Kidney epithelial cell (primary cell): ENCODE measurements at regions not wholly inside any gene's neighbourhood (a gene's known extent, or its start where the extent isn't known, plus 50 kb on each side); places are given as distances from the start of the nearest gene placed in this dataset.
"Not testable (repeated sequence)": the region's sequence is repeated elsewhere in the genome, so short reads cannot be mapped to it uniquely, and the experiment has no call there.

Experiments used
- DNase-seq: peaks from one replicate; pipeline ENCODE4 v3.0.0-alpha.2; 2010; ENCODE audit warnings: low read depth
- H3K27me3 ChIP-seq: 2 replicates; pipeline ENCODE4 v1.6.0; 2011; ENCODE audit warnings: low read length; ENCODE audit not compliant: control insufficient read depth, insufficient read depth
- H3K36me3 ChIP-seq: 2 replicates; pipeline ENCODE4 v1.5.1; 2011; ENCODE audit warnings: low read length; ENCODE audit not compliant: control insufficient read depth, insufficient read depth
- H3K4me3 ChIP-seq: 2 replicates; pipeline ENCODE4 v1.5.1; 2011; ENCODE audit warnings: low read depth, mild to moderate bottlenecking, control low read depth, low read length
- TF ChIP-seq, protein P1 (sequence below): IDR thresholded peaks from 2 replicates; pipeline ENCODE4 v1.5.1; 2011; ENCODE audit warnings: mild to moderate bottlenecking, moderate library complexity, low read length, control low read depth, inconsistent platforms; ENCODE audit not compliant: insufficient read depth, poor library complexity, severe bottlenecking

DNA sequence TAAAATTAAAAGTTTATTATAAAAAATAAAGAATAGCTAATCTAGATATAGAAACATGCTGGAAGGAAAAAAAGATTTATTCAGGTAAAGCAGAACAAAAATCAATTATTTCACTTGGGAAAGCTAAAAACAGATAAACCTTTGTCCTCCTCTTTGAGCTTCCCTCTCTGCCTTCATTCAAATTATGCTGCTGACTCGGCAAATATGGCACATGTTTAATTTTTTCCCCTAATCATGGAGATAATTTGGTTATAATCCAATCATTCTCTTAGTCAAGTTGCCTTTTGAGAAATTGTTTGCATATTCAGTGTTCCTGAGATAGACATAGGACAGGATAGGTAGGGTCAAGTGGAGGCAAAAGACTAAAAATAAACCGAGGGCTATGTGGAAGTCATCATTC lies 556.8 kb upstream of the PTCHD4 start:
- Histone ChIP-seq H3K4me3 (no peak overlapping the region), H3K36me3 (no peaks in the 10 kb centered on the region), H3K27me3 (no peaks in the 10 kb centered on the region)
- TF ChIP-seq, protein P1, sequence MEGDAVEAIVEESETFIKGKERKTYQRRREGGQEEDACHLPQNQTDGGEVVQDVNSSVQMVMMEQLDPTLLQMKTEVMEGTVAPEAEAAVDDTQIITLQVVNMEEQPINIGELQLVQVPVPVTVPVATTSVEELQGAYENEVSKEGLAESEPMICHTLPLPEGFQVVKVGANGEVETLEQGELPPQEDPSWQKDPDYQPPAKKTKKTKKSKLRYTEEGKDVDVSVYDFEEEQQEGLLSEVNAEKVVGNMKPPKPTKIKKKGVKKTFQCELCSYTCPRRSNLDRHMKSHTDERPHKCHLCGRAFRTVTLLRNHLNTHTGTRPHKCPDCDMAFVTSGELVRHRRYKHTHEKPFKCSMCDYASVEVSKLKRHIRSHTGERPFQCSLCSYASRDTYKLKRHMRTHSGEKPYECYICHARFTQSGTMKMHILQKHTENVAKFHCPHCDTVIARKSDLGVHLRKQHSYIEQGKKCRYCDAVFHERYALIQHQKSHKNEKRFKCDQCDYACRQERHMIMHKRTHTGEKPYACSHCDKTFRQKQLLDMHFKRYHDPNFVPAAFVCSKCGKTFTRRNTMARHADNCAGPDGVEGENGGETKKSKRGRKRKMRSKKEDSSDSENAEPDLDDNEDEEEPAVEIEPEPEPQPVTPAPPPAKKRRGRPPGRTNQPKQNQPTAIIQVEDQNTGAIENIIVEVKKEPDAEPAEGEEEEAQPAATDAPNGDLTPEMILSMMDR = no peak
- DNase-seq = no peak

DNA sequence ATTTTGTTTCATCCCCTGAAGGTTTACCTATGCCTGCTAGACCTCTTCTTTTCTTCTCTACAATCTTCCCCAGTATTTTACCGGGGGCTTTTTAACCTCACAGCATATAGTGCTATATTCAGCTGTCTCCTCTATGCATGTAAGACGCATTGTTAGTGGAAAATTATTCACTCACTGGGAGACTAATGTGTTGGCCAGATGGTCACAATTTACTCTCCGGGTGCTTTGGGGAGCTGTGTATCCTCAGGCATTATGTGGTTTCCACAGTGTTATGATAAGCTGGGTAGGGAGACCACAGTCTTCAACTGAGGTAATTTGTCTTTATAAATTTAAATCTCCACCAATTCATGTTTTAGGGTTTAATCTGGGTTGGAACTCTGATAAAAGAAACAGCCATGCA lies 553.8 kb upstream of the PTCHD4 start:
- H3K36me3 ChIP-seq = no peaks in the 10 kb centered on the region
- no peaks in the 10 kb centered on the region for H3K27me3 ChIP-seq
- H3K4me3 ChIP-seq = no peak overlapping the region
- TF ChIP-seq, protein P1 = no peak
- DNase-seq = no peak

DNA sequence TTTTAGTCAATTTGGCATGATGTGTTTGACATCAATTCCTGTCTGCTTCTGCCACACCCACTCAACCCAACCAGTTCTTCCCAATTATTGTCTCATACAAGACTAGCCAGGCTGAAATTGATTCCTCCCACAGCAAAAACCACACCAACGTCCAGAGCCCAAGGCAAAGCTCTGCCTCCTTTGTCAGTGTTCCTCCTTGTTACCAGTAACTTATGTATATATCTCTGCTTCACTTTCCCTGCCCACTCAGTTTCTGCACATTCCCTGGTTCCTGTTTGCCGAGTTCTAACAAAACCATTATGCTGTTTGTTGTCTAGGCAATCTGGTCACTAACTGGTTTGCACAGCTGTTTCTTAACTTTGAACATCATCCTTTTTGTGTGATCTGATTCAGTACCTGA lies 547.9 kb upstream of the PTCHD4 start:
- DNase-seq = no peak
- Histone ChIP-seq H3K36me3 (no peaks in the 10 kb centered on the region), H3K27me3 (no peaks in the 10 kb centered on the region), H3K4me3 (no peak overlapping the region)
- TF ChIP-seq, protein P1 = no peak

DNA sequence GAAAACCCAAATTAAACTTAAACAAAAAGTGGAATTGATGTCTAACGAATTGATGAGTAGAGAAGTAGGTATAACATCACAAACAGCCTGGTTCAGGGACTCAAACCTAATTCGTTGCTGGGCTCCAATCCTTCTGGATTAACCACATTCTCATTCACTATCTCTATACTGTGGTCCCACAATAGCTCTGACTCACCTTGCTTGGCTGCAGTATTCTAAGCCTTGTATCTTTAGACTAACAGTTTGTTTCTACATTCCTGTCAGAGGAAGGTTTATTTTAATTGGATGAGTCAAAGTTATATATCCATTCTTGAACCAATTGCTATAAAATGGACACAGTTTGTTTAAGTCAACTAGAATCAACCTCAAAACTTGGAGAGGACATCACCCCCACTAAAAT lies 530.5 kb upstream of the PTCHD4 start:
- no peak for DNase-seq

DNA sequence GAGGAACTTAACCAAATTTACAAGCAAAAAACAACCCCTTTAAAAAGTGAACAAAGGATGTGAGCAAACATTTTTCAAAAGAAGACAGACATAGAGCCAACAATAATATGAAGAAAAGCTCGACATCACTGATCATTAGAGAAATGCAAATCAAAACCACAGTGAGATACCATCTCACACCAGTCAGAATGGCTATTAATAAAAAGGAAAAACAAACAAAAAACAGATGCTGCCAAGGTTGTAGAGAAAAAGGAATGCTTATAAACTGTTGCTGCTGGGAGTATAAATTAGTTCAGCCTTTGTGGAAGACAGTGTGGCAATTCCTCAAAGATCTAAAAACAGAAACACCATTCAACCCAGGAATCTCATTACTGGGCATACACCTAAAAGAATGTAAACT lies 527.8 kb upstream of the PTCHD4 start:
- DNase-seq, H3K36me3 ChIP-seq: not testable (repeated sequence)

More for the DNA sequence above, 530.5 kb upstream of the PTCHD4 start:
- TF ChIP-seq, protein P1 = no peak
- no peak overlapping the region for H3K4me3 ChIP-seq
- no peaks in the 10 kb centered on the region for H3K27me3 ChIP-seq
- no peaks in the 10 kb centered on the region for H3K36me3 ChIP-seq

DNA sequence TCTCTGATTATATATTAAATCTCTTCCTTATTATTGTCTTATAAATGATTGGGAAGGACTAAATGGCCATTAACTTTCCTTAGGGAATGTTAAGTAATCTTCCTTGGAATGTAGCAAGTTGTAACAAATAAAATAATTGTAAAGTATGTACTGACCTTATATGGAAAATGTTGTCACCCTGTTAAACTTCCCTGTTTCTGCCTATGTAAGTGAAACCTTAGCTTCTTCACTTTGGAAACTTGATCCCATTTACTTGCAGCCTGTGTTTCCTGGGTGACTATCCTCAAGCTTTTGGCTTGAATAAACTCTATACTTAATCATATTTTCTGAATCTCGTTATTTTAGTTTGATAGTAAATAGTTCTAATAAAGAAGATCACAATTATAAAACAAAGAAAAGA lies 519.5 kb upstream of the PTCHD4 start:
- Histone ChIP-seq H3K4me3 (no peak overlapping the region), H3K27me3 (no peaks in the 10 kb centered on the region), H3K36me3 (no peaks in the 10 kb centered on the region)
- TF ChIP-seq, protein P1 = no peak
- DNase-seq = no peak

More for the DNA sequence above, 527.8 kb upstream of the PTCHD4 start:
- not testable (repeated sequence) for H3K27me3 ChIP-seq, H3K4me3 ChIP-seq
